ENCODE measurements at regions not wholly inside any gene's neighbourhood (a gene's known extent, or its start where the extent isn't known, plus 50 kb on each side); places are given as distances from the start of the nearest gene placed in this dataset.
"Not testable (repeated sequence)": the region's sequence is repeated elsewhere in the genome, so short reads cannot be mapped to it uniquely, and the experiment has no call there.

DNA sequence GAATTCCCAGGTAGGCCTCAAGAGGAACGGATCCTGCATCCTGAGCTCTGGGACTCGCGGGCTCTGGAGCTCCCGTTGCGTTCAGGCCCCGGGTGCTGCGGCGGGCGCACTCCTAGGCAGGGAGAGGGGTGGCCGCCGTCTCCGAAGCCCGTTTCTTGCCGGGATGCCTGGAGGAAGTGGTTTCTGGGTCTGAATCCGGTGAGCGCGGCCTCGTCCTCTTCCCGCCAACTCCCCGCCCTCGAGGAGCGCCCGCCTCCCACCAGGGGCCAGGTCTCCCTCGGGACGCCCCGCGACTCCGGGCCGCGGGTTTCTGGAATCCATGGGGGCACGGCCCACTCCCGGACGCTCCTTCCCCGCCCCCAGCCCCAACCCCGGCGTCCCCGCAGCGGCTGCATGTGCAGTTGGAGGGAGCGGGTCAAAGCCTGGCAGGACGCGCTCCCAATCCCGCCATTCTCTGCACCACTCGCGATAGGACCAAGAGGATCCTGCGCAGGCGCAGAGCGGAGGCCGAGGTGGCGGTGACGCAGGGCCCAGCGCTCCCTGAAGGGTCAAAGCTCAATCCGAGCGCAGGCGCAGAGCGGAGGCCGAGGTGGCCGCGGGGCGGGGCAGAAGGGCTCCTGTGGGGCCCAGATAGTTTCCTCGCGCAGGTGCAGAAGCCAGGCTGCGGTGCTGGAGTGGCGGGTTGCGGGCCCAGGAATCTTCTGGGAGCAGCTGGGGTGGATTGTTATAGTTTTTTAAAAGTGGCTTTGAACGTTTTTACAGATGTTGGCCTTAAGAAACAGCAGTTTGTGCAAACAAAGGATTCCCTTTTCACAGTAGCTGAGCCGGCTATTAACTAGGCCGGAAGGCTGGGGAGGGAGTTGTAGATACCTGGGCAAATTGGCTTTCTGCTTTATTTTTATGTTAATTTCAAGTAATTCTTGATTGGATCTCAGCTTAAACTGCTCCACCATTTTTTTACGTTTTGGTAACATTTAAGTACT is 796.4 kb downstream of the AACS start:
- BruUV-seq (replicated peaks), result no TSS peak
- TF ChIP-seq, protein P1, sequence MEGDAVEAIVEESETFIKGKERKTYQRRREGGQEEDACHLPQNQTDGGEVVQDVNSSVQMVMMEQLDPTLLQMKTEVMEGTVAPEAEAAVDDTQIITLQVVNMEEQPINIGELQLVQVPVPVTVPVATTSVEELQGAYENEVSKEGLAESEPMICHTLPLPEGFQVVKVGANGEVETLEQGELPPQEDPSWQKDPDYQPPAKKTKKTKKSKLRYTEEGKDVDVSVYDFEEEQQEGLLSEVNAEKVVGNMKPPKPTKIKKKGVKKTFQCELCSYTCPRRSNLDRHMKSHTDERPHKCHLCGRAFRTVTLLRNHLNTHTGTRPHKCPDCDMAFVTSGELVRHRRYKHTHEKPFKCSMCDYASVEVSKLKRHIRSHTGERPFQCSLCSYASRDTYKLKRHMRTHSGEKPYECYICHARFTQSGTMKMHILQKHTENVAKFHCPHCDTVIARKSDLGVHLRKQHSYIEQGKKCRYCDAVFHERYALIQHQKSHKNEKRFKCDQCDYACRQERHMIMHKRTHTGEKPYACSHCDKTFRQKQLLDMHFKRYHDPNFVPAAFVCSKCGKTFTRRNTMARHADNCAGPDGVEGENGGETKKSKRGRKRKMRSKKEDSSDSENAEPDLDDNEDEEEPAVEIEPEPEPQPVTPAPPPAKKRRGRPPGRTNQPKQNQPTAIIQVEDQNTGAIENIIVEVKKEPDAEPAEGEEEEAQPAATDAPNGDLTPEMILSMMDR (IDR thresholded peaks at IDR 0.05; ENCODE audit: unreplicated experiment), result no peak
- no peak overlapping the region for H3K4me3 Mint-ChIP-seq (ENCODE audit: unreplicated experiment)
- no peak overlapping the region for H3K27ac Mint-ChIP-seq (ENCODE audit: low read depth, unreplicated experiment)
- POLR2A ChIA-PET, result no interaction called here
- intact Hi-C loops (cut with micrococcal nuclease), result no loop called here
- H3K27me3 Mint-ChIP-seq (ENCODE audit: insufficient read depth, unreplicated experiment), result no peaks in the 10 kb centered on the region
- CTCF ChIA-PET, result no interaction called here
- DNase-seq (ENCODE audit: unreplicated experiment), result no peak
- H3K4me1 Mint-ChIP-seq (ENCODE audit: insufficient read depth, unreplicated experiment), result no peaks in the 10 kb centered on the region
- no peaks in the 10 kb centered on the region for H3K36me3 Mint-ChIP-seq (ENCODE audit: insufficient read depth, unreplicated experiment)
- H3K9me3 Mint-ChIP-seq (ENCODE audit: unreplicated experiment), result peaks cover 14% of the 10 kb centered on the region

DNA sequence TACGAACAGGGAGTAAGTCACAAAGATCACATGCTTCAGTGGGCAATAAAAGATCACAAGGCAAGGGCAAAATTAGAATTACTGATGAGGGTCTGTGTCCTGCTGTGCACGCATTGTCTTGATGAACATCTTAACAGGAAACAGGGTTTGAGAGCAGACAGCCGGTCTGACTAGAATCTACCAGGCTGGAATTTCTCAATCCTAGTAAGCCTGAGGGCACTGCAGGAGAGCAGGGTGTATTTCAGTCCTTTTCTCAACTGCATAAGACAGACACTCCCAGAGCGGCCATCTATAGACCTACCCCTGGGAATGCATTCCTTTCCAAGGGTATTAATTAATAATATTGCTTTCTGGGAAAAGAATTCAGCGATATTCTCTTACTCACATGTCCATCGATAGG is 800.0 kb downstream of the AACS start:
- intact Hi-C loops (cut with micrococcal nuclease), result not testable (repeated sequence)

DNA sequence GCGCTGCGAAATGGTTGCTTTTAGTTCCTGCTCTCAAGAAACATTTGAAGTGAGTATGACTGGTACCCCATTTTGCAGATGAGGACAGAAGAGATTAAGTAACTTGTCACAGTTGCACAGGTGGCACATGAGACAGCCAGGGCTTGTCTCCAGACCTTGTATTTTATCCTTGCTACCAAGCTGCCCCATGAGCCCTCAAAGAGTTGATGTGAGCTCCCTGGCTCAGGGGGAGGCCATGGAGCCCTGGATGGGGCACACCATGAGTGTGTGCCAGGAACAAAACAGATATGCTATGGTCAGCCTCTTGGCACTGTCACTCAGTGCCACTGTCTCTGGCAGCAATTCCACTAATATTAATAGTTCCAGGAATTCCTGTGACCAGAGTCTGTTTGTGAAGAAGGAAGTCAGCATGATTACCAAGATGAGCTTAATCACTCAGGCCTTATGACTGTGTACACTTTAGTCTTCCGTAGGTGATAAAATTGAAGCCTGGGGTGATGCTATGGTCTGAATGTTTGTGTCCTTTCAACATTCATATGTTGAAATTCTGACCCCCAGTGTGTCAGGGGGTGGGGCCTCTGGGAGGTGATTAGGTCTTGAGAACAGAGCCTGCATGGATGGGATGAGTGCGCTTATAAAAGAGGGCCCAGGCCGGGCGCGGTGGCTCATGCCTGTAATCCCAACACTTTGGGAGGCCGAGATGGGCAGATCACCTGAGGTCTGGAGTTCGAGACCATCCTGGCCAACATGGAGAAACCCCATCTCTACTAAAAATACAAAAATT is 806.8 kb downstream of the AACS start:
- Mint-ChIP-seq H3K36me3 (ENCODE audit: insufficient read depth, unreplicated experiment) (no peaks in the 10 kb centered on the region), H3K27me3 (ENCODE audit: insufficient read depth, unreplicated experiment) (no peaks in the 10 kb centered on the region), H3K4me1 (ENCODE audit: insufficient read depth, unreplicated experiment) (no peaks in the 10 kb centered on the region), H3K9me3 (ENCODE audit: unreplicated experiment) (peaks cover 8% of the 10 kb centered on the region), H3K27ac (ENCODE audit: low read depth, unreplicated experiment) (no peak overlapping the region), H3K4me3 (ENCODE audit: unreplicated experiment) (no peak overlapping the region)
- no peak for DNase-seq (ENCODE audit: unreplicated experiment)
- no TSS peak for BruUV-seq (replicated peaks)
- ChIA-PET POLR2A (no interaction called here), CTCF (interaction anchor here (0.6 kb wide), 1 partner anchor 77 kb away, joined by 3 read pairs; no protein-coding TSS in a partner anchor)
- intact Hi-C loops (cut with micrococcal nuclease), result no loop called here
- TF ChIP-seq, protein P1 (IDR thresholded peaks at IDR 0.05; ENCODE audit: unreplicated experiment), result no peak

More for the DNA sequence above, 800.0 kb downstream of the AACS start:
- POLR2A ChIA-PET, result interaction anchor here (0.7 kb wide), 1 partner anchor 57 kb away, joined by 3 read pairs; no protein-coding TSS in a partner anchor
- DNase-seq (ENCODE audit: unreplicated experiment); H3K27me3 Mint-ChIP-seq (ENCODE audit: insufficient read depth, unreplicated experiment); H3K27ac Mint-ChIP-seq (ENCODE audit: low read depth, unreplicated experiment); H3K4me3 Mint-ChIP-seq (ENCODE audit: unreplicated experiment); H3K36me3 Mint-ChIP-seq (ENCODE audit: insufficient read depth, unreplicated experiment); BruUV-seq (replicated peaks); H3K4me1 Mint-ChIP-seq (ENCODE audit: insufficient read depth, unreplicated experiment); CTCF ChIA-PET: not testable (repeated sequence)
- peaks cover 14% of the 10 kb centered on the region for H3K9me3 Mint-ChIP-seq (ENCODE audit: unreplicated experiment)

DNA sequence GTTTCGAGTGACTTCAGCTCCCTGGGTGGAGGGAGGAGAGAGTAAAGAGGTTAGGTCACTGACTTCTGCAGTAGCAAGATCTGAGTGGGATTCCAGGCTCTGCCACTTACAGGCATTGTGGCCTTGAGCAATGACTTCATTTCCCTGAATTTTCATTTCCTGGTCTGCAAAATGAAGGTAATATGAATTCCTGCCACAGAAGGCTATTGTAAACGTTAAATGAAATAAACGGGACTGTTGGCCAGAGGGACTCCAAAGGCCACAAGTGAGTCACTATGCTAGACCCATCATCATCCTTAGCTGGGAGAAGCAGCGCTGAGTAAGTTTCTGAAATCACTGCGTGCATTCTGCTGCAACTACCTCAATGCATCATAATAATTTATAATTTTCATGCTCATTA is 807.8 kb downstream of the AACS start:
- BruUV-seq (replicated peaks), result no TSS peak
- H3K4me3 Mint-ChIP-seq (ENCODE audit: unreplicated experiment), result no peak overlapping the region

More for the DNA sequence above, 807.8 kb downstream of the AACS start:
- CTCF ChIA-PET, result no interaction called here
- DNase-seq (ENCODE audit: unreplicated experiment), result no peak
- TF ChIP-seq, protein P1 (IDR thresholded peaks at IDR 0.05; ENCODE audit: unreplicated experiment), result no peak
- H3K36me3 Mint-ChIP-seq (ENCODE audit: insufficient read depth, unreplicated experiment), result no peaks in the 10 kb centered on the region
- H3K27me3 Mint-ChIP-seq (ENCODE audit: insufficient read depth, unreplicated experiment), result no peaks in the 10 kb centered on the region
- no peaks in the 10 kb centered on the region for H3K4me1 Mint-ChIP-seq (ENCODE audit: insufficient read depth, unreplicated experiment)
- H3K9me3 Mint-ChIP-seq (ENCODE audit: unreplicated experiment), result peaks cover 8% of the 10 kb centered on the region
- intact Hi-C loops (cut with micrococcal nuclease), result no loop called here
- POLR2A ChIA-PET, result no interaction called here
- no peak overlapping the region for H3K27ac Mint-ChIP-seq (ENCODE audit: low read depth, unreplicated experiment)
